GM10248 (cell line): ENCODE measurements at regions not wholly inside any gene's neighbourhood (a gene's known extent, or its start where the extent isn't known, plus 50 kb on each side); places are given as distances from the start of the nearest gene placed in this dataset.

Source experiments
- CTCF ChIA-PET: fragments of 300-600 bp; sonication (Branson Sonifier 250); formaldehyde crosslinking; extraction: SDS; loops from one replicate; lab custom pipeline; 2021; ENCODE audit warnings: antibody characterized with exemption; lab: Yijun Ruan, JAX
- POLR2A ChIA-PET: fragments of 350-650 bp; sonication (Branson Sonifier 250); formaldehyde crosslinking; extraction: SDS; loops from one replicate; lab custom pipeline; 2020; ENCODE audit warnings: antibody characterized with exemption; lab: Yijun Ruan, JAX
- DNase-seq: peaks from one replicate; pipeline ENCODE4 v3.0.0; 2012; ENCODE audit errors: extremely low spot score
- TF ChIP-seq, protein P1 (sequence below): IDR thresholded peaks from 2 replicates; pipeline ENCODE4 v1.5.1; 2012; ENCODE audit warnings: mild to moderate bottlenecking, low read depth; ENCODE audit errors: extremely low read depth, missing control alignments, control extremely low read depth

- DNase-seq = no peak
- TF ChIP-seq, protein P1, sequence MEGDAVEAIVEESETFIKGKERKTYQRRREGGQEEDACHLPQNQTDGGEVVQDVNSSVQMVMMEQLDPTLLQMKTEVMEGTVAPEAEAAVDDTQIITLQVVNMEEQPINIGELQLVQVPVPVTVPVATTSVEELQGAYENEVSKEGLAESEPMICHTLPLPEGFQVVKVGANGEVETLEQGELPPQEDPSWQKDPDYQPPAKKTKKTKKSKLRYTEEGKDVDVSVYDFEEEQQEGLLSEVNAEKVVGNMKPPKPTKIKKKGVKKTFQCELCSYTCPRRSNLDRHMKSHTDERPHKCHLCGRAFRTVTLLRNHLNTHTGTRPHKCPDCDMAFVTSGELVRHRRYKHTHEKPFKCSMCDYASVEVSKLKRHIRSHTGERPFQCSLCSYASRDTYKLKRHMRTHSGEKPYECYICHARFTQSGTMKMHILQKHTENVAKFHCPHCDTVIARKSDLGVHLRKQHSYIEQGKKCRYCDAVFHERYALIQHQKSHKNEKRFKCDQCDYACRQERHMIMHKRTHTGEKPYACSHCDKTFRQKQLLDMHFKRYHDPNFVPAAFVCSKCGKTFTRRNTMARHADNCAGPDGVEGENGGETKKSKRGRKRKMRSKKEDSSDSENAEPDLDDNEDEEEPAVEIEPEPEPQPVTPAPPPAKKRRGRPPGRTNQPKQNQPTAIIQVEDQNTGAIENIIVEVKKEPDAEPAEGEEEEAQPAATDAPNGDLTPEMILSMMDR = no peak
- ChIA-PET POLR2A (no interaction called here), CTCF (no interaction called here)
Observed at GRCh38 chr4:155541716-155542115, 124.9 kb upstream of the GUCY1A1 start.

GRCh38 chr4:155540698-155541097 lies 126.0 kb upstream of the GUCY1A1 start:
- ChIA-PET POLR2A (no interaction called here), CTCF (no interaction called here)
- TF ChIP-seq, protein P1 = no peak
- no peak for DNase-seq

DNA sequence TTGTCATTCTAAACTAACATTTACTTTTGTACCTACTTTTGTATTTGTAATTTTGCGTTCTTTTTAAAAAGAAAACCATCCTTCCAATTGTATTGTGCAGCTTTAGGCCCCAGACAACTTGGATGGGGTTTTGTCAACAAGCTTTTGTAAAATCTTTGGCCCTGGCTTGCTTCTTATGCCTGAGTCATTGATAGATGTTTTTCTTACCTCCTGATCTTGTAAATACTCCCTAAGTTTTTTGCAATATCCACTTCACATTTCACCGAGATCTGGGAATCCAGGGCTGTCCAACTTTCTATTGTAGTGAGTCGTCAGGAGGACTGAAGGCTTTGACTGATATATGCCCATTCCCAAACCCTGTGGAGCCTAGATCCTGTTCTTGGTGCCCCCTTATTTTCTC lies 126.9 kb upstream of the GUCY1A1 start:
- no peak for DNase-seq
- ChIA-PET POLR2A (no interaction called here), CTCF (interaction anchor here (0.7 kb wide), 1 partner anchor 17 kb away, joined by 3 read pairs; no protein-coding TSS in a partner anchor)
- TF ChIP-seq, protein P1 = no peak

- CTCF ChIA-PET = interaction anchor here (0.9 to 1.4 kb wide), 3 partner anchors 9 to 14 kb away, joined by 3 to 4 read pairs (median 3); no protein-coding TSS in a partner anchor
- POLR2A ChIA-PET = no interaction called here
- DNase-seq = no peak
- TF ChIP-seq, protein P1 = no peak
Observed at GRCh38 chr4:155535802-155536454, 130.7 kb upstream of the GUCY1A1 start.

DNA sequence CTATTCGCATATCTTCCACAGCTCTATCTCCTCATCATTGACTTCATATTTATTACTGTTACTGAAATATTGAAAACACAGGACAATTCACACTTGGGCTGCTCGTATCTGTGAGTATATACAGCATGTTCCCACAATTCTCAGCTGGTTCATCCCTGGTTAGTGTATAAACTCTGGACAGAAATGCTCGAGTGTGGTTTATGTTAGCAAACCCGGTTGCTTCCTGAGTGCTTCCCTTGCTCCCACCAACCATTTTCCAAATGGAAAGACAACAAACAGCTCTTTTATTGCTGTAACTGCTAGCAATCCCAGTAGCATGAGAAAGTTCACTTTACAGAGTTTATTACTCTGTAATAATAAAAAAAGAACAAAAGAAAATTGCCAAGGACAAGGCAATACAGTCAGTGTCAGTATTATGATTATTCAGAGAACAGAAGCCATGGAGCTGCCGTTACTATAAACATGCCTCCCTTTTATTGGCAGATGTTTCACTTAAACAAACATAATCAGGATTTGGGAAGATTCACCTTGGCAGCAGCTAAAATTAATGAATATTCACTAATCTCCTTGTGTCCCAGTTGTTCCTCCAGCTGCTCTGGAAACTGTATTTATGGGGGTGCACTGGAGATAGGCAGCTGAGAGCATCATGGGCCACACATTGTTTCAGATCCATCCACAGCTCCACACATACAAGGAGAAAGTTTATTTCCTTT lies 134.1 kb upstream of the GUCY1A1 start:
- TF ChIP-seq, protein P1 = no peak
- ChIA-PET CTCF (interaction anchor here (0.8 to 1.6 kb wide), 6 partner anchors 12 to 234 kb away, joined by 3 to 4 read pairs (median 3); no protein-coding TSS in a partner anchor), POLR2A (no interaction called here)
- no peak for DNase-seq

DNA sequence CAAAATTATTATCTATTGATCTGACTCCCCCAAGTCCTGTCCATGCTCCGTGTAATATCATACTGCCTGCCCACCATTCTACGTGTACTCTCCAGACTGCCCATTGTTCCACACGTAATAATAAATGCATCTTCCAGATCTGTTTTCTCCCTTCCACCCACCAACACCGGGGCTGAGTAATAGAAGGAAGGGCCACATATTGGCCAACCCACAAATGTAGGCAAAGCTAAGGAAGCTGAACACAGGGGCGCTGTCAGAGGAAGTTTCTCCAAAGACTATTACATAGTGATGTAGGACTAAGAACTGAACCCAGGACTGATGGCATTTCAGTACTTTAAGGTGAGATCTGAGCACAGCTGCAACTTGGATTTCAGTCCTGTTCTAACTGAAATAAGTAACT lies 135.8 kb upstream of the GUCY1A1 start:
- DNase-seq = no peak
- TF ChIP-seq, protein P1 = no peak
- ChIA-PET POLR2A (no interaction called here), CTCF (interaction anchor here (0.9 to 1.6 kb wide), 2 partner anchors 11 to 17 kb away, joined by 3 to 4 read pairs; no protein-coding TSS in a partner anchor)
